NCI-H1436 treated with DMSO at 0.1 percent for 48 hours (cell line): ENCODE measurements at regions not wholly inside any gene's neighbourhood (a gene's known extent, or its start where the extent isn't known, plus 50 kb on each side); places are given as distances from the start of the nearest gene placed in this dataset.

Experiments used
- DNase-seq: peaks from one replicate; lab custom pipeline; 2025; lab: John Stamatoyannopoulos, UW

DNA sequence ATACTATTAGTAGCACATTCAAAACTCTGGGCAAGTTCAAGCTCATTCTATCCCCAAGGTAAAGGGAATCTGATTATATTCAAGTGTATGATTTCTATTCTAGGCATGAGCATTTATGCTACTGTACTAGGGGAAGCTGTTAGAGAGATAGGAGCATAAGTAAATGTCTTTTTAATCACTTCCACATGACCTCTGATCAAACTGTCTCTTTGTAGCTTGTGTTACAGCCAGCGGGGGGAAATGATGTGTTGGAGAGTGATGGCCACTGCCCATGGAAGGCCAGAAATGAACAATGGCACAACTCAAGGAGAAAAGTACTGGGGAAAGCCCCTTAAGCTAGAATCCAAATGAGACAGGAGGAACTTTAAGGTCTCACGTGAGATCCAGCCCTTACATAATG lies 894.9 kb upstream of the CDH2 start:
- no peak for DNase-seq

DNA sequence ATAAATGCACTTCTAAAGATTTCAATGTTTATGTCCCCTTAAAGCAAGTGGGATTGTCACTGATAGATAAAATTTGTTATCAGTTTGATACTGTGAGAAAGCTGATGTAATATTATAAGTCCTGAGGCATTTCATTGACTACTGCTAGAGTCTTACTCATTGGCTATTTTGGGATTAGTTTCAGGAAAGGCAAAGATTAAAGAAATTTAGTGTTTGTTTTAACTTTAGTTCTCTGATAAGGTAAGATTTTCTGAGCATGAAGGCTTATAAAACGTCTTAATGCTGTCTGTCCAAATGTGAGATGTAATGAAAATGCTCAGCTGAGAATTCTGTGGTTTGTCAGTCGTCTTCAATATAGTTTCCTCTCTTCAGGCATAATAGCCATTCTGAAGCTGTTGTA lies 886.4 kb upstream of the CDH2 start:
- no peak for DNase-seq

DNA sequence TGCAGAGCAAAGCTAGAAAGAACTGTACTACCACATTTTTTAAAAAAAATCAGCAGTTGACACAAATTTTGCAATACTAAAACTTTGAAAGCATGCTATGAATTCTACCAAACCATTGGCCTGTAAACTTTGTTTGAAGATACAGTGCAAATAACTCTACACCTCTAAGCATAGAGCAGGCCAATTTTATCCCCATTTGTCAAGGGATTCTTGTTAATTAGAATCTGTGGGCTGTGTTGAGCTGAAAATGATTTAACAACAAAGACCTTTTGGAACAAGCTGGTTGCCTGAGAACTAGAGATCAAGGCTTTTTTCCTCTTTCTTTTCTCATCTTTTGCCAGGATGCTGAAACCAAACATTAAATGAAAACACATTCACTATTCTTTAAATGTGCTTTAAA lies 886.0 kb upstream of the CDH2 start:
- no peak for DNase-seq

DNA sequence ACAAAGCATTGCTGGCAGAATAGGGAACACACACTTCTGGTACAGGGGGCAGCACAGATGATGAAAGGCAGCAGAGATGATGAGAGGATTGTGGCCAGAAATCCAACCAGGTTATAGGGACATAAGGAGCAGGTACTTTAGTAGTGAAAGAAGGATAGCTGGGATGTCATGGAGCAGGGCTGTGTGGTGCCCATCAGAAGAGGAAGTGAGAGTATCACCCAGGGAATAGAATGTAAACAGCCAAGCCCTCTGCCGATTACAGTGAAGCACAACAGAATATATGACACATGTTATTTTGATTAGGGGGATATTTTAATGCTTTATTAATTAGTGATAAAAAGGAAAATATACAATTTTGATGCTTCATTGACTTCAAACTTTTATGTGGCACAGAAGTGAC lies 883.4 kb upstream of the CDH2 start:
- DNase-seq: no peak

DNA sequence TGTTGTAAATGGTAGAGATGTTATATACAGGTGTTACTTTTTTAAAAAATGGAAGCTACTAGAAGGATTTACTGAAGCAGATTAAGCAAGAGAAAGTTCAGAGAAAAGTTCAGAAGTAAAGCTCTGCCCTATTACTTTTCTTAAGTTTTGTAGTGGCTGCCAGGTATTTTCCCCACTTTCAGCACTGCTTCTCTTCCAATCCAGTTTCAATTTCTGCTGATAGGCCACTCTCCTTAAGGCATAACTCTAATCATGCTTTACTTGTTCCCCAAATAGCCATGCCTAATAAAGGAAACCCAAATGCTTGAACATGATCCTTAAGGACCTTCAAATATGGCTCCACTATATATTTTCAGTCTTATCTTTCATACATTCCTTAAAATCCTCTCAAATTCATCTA lies 880.8 kb upstream of the CDH2 start:
- DNase-seq: no peak

DNA sequence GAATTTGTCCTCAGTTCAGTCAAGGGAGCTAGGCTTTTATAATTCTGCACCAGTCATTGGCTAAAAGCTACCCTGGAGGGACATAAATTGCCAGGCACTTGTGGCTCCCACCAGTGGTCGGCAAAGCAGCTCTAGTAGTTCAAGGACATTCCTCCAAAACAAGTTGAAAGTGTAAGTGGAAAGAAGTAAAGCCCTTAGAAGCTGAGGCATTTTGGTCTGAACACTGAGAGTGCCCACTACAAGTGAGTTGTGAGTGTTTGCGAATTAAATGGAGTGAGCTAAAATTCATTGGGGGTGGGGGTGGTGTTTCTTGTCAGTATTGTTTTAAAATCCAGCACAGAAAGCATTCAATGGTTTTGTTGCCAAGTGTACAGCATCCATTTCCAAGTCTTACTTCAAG lies 879.9 kb upstream of the CDH2 start:
- DNase-seq: no peak

DNA sequence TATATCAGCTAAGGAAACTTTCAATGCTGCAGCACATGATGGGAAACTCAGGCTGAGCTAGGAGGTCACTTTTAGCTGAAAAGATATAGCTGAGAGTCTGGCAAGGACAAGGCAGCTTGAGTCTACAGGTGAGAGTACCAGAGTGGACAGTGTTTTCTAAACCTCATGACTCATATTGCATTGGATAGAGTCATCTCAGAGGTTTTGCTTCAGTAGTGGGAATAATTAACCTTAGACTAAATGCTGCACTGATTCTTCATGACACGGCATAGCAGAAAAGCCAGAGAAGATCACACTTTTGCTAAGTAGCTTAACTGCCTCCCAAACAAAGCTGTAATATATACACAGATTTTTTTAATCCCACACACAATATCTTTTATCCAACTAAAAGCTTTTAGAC lies 865.0 kb upstream of the CDH2 start:
- no peak for DNase-seq

DNA sequence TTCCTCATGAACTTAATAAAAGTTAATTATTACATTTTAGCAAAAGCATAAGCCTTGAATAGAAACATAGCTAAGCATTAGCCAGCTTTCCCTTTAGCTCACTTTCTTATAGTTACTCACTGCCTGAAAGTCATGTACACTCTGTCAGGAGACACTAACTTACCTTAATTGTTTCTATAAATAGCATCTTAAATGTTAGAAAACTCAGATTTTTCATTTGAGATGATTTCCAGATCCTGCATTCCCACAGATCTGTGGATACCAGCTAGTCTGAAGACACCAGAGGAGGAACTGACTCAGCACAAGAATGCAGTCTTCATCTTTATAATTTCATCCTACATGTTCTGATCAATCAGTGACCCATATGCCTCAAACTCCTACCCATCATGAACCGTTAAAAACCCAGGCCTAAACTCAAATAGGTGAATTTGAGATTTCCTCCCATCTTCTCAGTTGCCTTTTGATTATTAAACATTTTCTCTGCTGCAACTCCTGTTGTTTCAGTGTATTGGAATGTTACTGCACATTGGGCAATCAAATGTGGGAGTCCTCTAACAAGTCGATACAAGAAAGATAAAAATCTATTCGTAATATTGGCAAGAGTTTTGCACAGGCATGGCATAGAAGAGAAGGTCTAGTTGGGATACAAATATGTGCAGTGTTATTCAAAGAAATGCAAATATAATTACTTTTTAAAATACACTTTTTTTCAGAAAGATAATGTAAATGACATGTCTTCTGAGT lies 857.4 kb upstream of the CDH2 start:
- no peak for DNase-seq

DNA sequence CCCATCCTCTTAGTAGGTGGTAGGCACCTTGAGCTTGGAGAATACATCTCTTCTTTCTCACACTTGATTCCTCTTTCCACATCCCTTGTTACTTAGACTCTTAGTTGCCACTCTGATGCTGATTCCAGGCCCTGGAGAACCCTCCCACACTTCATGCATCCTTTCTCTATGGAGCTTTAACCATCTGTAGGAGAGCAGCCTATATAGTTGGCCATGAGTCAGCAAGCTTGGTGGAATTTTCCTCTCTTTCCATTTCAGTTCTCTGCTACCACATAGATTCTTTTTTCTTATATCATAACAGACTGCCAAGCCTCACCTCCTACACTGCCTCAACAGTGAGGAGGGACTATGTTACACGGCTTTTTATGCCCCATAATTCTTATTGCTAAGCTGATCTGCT lies 851.6 kb upstream of the CDH2 start:
- no peak for DNase-seq

DNA sequence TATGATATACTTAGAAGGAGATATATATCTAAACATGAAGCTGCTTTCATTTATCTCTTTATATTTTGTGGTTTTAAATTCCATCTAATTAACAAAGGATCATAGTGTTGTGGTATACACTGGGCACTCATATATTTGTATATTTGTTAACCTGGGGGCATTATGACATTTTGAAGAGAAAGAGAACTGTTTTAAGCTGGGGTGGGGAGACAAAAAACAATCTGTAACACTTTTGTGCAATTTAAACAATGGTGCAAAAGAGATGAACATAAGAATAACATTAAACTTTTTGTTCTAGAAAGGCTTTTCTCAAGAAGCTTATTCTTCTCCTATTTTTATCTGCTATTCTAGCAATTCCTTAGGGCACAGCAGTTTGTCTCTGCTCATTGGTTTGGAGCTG lies 842.0 kb upstream of the CDH2 start:
- no peak for DNase-seq

DNA sequence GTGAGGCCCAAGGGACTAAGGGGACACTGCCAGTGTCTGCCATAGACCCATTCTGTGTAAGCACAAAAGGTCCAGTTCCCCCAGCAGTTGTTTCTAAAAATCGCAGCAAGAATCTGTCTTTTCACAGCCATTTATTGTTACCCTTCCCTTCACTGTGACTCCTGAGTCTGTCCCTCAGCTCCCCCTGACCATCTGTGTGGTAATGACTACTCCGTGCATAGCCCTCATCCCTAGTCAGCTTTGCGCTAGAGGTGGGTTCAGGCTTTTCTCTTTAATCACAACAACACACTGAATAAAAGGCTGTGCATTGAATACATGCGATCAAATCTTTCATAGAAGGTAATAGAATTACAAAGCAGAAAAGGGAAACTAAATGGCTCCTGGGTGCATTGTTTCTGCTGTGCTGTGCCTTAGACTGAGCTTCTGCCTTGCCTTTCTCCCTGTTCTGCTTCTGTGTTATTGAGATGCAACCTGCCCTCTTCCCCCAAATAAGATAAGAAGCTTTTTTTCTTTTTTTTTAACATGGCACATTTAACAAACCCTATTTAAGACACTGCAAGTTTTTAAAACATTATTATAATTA lies 836.0 kb upstream of the CDH2 start:
- no peak for DNase-seq

DNA sequence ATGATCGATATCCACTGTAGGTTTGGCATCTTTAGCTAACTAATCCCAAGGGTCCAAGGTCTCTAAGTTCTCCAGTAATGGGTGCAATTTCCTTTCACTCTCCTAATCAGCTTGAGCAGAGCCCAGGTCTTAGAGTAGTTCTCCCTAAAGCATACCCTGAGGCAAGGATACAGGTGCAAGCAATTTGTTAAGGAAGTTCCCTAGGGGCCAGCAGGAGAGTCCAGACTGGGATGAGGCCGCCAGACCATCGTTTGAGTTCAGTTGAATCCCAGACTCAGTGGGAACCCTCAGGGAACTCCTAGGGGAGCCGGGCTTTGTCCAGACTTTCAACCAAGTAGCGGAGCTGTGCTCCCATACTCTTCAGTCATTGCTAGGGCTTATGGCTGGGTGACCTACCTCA lies 835.4 kb upstream of the CDH2 start:
- DNase-seq: no peak

DNA sequence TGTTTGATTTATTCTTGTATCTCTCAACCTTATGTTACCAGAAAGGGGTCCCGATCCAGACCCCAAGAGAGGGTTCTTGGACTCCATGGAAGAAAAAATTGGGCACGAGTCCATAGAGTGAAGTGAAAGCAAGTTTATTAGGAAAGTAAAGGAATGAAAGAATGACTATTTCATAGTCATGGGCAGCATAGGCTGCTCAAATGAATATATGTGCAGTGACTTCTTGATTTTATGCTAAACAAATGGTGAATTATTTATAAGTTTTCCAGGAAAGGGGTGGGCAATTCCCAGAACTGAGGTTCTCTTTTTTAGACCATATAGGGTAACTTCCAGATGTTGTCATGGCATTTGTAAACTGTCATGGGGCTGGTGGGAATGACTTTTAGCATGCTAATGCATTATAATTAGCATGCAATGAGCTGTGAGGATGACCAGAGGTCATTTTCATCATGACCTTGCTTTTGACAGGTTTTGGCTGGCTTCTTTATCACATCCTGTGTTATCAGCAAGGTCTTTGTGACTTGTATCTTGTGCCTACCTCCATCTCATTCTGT lies 832.4 kb upstream of the CDH2 start:
- no peak for DNase-seq

DNA sequence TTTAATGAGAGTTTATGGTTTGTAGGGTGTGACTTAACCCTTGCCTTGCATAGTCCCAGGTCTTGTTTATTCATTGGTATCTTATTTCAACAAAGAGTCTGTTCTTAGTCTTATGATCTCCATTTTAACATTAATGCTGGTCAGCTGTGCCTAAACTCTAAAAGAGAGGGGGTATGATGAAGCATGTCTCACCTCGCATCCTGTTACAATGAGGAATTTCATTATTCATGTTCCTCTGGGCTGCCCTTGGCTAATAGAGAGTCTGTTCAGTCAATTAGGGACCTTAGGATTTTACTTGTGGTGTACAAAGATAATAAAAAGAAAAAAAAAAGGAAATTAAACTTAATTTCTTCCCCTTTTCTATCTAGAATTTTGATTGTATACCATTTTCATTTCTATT lies 831.9 kb upstream of the CDH2 start:
- no peak for DNase-seq

DNA sequence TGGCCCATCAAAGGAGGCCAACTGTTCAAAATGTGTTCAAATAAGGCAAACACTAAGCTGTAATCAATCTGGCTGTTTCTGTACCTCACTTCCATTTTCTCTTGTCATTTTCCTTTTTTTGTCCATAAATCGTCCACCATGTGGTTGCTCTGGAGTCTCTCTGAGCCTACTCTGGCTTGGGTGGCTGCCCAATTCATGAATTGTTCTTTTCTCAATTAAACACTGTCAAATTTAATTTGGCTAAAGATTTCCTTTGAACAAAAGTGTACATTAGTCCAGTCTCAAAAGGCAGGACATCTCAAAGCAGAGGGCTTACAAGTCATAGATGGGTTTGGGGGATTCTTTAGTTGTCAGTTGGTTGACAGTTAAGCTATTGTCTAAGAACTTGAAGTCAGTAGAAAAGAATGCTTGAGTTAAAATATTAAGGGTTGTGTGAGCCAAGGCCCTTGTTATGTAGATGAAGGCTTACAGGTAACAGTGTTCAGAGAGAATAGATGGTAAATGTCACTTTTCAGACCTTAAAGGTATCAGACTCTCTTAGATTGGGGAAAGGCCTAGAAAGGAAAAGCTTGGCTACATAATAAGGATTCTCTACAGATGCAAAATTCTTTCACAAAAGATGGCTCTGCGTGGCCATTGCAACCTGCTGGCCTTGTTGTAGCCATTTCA lies 831.2 kb upstream of the CDH2 start:
- DNase-seq: no peak

DNA sequence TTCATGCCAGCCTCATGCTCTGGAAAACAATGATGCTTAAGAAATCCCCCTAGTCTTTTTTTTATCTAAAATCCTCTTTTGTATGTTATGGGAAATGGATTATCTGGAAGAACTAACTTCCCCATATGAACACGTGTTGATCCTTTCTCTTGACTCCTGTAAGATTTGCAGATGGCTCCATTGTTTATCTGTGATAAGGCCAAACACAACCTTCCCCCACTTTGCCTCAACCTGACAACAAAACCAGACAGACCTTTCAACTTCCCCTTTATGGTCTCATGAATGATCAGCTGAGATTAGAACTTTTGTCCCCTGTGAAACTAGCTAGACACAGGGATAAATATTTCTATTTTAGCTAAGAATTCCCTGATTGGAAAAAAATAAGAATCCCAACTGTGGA lies 828.0 kb upstream of the CDH2 start:
- DNase-seq: no peak

DNA sequence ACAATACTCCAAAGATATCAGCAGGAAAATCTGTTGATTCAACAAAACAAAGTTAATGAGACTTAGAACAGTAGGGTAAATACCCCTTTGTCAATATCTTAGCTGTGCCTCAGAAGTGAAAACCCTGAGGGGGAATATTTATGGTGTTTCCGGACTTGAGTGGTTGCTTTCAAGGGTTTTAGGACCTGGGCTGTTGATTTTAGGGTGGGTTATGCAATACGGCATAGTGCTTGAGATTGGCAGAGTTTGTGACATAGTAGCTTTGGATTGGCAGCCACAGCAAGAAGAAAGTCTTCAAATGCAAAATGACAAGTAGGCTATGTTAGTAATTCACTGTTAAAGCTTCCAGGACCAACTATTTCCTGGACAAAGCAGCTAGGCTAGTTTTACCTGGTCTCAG lies 826.3 kb upstream of the CDH2 start:
- no peak for DNase-seq

DNA sequence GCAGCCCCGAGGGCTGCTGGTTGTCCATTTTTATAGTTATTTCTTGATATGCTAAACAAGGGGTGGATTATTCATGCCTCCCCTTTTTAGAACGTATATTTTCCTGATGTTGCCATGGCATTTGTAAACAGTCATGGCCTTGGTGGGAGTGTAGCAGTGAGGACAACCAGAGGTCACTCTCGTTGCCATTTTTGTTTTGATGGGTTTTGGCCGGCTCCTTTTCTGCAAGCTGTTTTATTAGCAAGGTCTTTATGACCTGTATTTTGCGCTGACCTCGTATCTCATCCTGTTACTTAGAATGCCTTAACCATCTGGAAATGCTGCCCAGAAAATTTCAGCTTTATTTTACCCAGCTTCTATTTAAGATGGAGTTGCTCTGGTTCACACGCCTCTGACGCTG lies 825.8 kb upstream of the CDH2 start:
- DNase-seq: no peak

DNA sequence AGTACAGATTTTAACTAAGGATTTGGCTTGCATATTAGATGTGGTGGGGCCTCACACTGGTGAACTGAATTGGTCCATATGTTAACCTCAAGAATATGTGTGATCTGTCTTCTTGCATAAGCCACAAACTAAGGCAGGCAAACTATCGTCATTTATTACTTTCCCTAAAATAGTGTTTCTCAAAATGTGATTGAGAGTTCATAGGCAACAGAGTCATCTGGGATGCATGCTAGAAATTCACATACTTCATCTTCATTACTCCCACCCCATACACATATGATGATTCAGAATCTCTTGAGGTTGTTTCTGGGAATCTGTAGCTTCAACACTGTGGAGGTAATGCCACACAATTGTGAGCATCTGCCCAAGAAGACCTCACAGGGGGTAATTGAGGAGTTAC lies 822.8 kb upstream of the CDH2 start:
- DNase-seq: no peak

DNA sequence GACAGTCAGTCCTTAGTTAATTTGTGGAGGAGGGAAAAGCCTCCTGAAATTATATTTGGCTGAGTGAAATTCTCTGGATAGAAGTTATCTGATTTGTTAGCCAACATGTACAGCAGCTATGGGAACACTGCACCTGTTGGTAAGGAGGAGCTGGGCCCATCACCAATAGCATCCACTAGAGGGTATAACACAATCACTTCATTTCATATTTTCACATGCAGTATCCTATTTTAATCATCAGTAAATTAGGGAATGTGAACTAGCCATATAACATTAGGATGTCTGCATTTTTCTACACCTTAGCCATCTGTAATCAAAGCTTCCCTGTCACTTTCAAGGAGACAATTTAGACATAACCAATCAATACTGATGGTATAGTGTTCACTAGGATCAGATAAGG lies 818.4 kb upstream of the CDH2 start:
- DNase-seq: no peak

DNA sequence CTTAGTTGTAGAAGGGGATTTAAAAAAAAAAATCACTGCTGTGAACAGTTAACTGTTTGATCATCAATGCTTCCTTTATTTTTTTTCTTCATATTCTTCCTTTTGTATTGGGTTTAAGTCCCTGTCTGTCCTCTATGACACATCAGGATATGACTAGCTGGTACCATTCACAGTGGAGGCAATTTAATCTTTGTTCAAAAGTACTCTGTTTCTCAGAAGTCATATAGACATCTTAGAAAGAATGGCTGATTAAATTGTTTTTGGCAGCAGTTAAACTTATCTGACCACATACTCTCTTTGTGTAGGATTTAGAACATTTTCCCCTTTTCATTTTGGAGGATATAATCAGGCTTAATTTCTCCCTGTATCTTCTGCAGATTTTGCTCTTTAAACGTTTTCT lies 807.8 kb upstream of the CDH2 start:
- DNase-seq: no peak

DNA sequence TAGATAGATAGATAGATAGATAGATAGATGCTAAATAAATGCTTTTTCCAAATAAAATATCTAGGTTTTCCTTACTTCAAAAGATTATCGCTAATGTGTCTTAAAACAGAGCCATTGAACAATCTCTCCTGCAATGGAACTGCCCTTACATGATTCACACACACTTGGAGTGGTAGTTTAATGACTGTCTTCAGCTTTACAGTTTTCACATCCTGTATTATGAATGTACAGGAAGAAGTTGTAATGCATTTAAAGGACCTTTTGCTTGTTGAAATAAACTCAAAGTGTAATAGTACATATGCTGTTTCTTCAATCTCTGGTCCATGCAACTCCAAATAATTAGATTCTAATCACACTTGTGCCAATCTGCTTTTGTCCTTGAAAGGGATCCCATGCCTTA lies 797.6 kb upstream of the CDH2 start:
- DNase-seq: no peak

DNA sequence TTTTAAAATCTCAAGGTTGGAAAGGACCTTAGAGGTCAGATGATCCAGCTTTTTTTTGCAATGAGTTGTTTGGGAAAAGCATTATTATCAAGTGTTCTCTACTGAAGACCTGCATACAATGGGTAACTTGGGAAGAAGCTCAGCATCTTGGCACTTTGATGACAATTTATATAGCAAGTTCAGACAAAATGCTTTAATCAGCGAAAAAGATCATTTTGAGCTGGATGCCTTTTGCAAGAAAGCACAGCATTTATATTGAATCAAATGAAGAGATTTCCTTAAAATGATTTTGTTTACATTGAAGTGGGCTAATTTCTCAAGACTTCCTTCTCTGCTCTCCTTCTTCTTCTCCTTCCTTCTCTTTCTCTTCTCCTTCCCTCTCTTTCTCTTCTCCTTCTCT lies 796.4 kb upstream of the CDH2 start:
- DNase-seq: no peak
